H1 (cell line): ENCODE measurements at regions not wholly inside any gene's neighbourhood (a gene's known extent, or its start where the extent isn't known, plus 50 kb on each side); places are given as distances from the start of the nearest gene placed in this dataset.

Experiments used
- CTCF ChIA-PET: fragments of 300-600 bp; sonication (Branson Sonifier 250); formaldehyde crosslinking; loops from one replicate; lab custom pipeline; 2021; ENCODE audit not compliant: partially characterized antibody; lab: Charles Lee
- POLR2A ChIA-PET: fragments of 300-600 bp; sonication (Branson Sonifier 250); formaldehyde crosslinking; loops from one replicate; lab custom pipeline; 2021; ENCODE audit warnings: inconsistent platforms; ENCODE audit not compliant: partially characterized antibody; lab: Charles Lee
- DNase-seq, 2 experiments: peaks; one replicate each; pipeline versions ENCODE4 v3.0.0 to v3.0.0-alpha.2; 2010 to 2022; ENCODE audit warnings: low spot score in 2 of 2, low read depth in 1 of 2, mixed read lengths in 1 of 2
- FAIRE-seq: peaks from 2 replicates; lab custom pipeline; 2011; peaks lifted over from hg19 to GRCh38; lab: Jason Lieb, UNC
- H2AFZ ChIP-seq: 2 replicates; pipeline ENCODE4 v1.8.1; 2012; ENCODE audit warnings: low read length, inconsistent platforms
- H2AK5ac ChIP-seq: 2 replicates; pipeline ENCODE4 v1.6.1; 2013; ENCODE audit warnings: low read depth, low read length
- H2BK120ac ChIP-seq: replicated peaks from 2 replicates; pipeline ENCODE3; 2013; ENCODE audit warnings: low read depth, low read length, inconsistent platforms
- H2BK12ac ChIP-seq: 2 replicates; pipeline ENCODE4 v1.6.1; 2013; ENCODE audit warnings: low read depth, low read length
- H2BK15ac ChIP-seq: 2 replicates; pipeline ENCODE4 v1.6.1; 2013; ENCODE audit warnings: low read length
- H2BK20ac ChIP-seq: 2 replicates; pipeline ENCODE4 v1.6.1; 2013; ENCODE audit warnings: low read length
- H2BK5ac ChIP-seq: 2 replicates; pipeline ENCODE4 v1.6.1; 2013; ENCODE audit warnings: low read depth, low read length
- H3K14ac ChIP-seq: 2 replicates; pipeline ENCODE4 v1.6.1; 2013; ENCODE audit warnings: inconsistent platforms; ENCODE audit not compliant: insufficient read length
- H3K18ac ChIP-seq: 2 replicates; pipeline ENCODE4 v1.6.1; 2013; ENCODE audit warnings: low read length; ENCODE audit errors: extremely low read depth
- H3K23ac ChIP-seq: 2 replicates; pipeline ENCODE4 v1.6.1; 2013; ENCODE audit warnings: inconsistent platforms; ENCODE audit not compliant: insufficient read length
- H3K23me2 ChIP-seq: 2 replicates; pipeline ENCODE4 v1.6.1; 2013; ENCODE audit warnings: low read depth, low read length
- H3K27ac ChIP-seq: 2 replicates; pipeline ENCODE4 v1.6.1; 2011; ENCODE audit warnings: low read depth, low read length, inconsistent platforms
- H3K27me3 ChIP-seq, 4 experiments: replicated peaks in 1 of 4; 1 replicate in 1 of 4; 2 replicates in 3 of 4; pipeline versions ENCODE4 v1.6.1 to v1.8.1; 2011 to 2013; ENCODE audit warnings: low read length in 3 of 4, mild to moderate bottlenecking in 3 of 4, inconsistent platforms in 2 of 4, mixed read lengths in 2 of 4, moderate library complexity in 1 of 4; ENCODE audit not compliant: control insufficient read depth in 3 of 4, insufficient read depth in 3 of 4; ENCODE audit errors: extremely low read depth in 1 of 4
- H3K36me3 ChIP-seq, 4 experiments: 2 replicates each; pipeline versions ENCODE4 v1.6.1 to v1.8.1; 2011 to 2013; ENCODE audit warnings: mild to moderate bottlenecking in 4 of 4, low read length in 3 of 4, moderate library complexity in 2 of 4, control low read depth in 1 of 4, inconsistent platforms in 1 of 4; ENCODE audit not compliant: insufficient read depth in 4 of 4, control insufficient read depth in 2 of 4
- H3K4ac ChIP-seq: replicated peaks from 2 replicates; pipeline ENCODE3; 2013; ENCODE audit warnings: low read length, low read depth, mixed read lengths, inconsistent platforms; ENCODE audit not compliant: insufficient read length
- H3K4me1 ChIP-seq, 4 experiments: replicated peaks in 1 of 4; 1 replicate in 1 of 4; 2 replicates in 3 of 4; pipeline versions ENCODE4 v1.6.1 to v1.8.1; 2011 to 2013; ENCODE audit warnings: low read length in 3 of 4, inconsistent platforms in 2 of 4, mixed read lengths in 1 of 4; ENCODE audit not compliant: insufficient read depth in 4 of 4, control insufficient read depth in 3 of 4
- H3K4me2 ChIP-seq, 2 experiments: 2 replicates each; pipeline versions ENCODE4 v1.6.1 to v1.8.1; 2011 to 2013; ENCODE audit warnings: low read depth in 2 of 2, low read length in 2 of 2, control low read depth in 1 of 2, inconsistent platforms in 1 of 2, mild to moderate bottlenecking in 1 of 2; ENCODE audit not compliant: insufficient read depth in 1 of 2
- H3K4me3 ChIP-seq, 4 experiments: fragments of 200-600, 300-600 bp in 1 of 4; sonication (generic), shearing (Covaris generic), sonication (Bioruptor Twin) in 1 of 4; 2 replicates each; pipeline versions ENCODE4 v1.5.1 to v1.8.1; 2011 to 2016; ENCODE audit warnings: low read length in 4 of 4, low read depth in 3 of 4, control low read depth in 2 of 4, inconsistent platforms in 2 of 4, mild to moderate bottlenecking in 2 of 4, mixed read lengths in 1 of 4, moderate library complexity in 1 of 4; ENCODE audit not compliant: insufficient read depth in 2 of 4; ENCODE audit errors: extremely low read depth in 1 of 4
- H3K56ac ChIP-seq: replicated peaks from 2 replicates; pipeline ENCODE3; 2013; ENCODE audit warnings: low read depth, mild to moderate bottlenecking, mixed read lengths, low read length, inconsistent platforms; ENCODE audit not compliant: insufficient read length
- H3K79me1 ChIP-seq: 2 replicates; pipeline ENCODE4 v1.6.1; 2013; ENCODE audit warnings: low read depth, low read length, control low read depth
- H3K79me2 ChIP-seq, 2 experiments: 2 replicates each; pipeline versions ENCODE4 v1.6.1 to v1.8.1; 2012 to 2013; ENCODE audit warnings: low read length in 2 of 2, mild to moderate bottlenecking in 2 of 2, inconsistent platforms in 1 of 2; ENCODE audit not compliant: insufficient read depth in 2 of 2, control insufficient read depth in 1 of 2
- H3K9ac ChIP-seq, 4 experiments: replicated peaks in 1 of 4; 1 replicate in 1 of 4; 2 replicates in 3 of 4; pipeline versions ENCODE4 v1.6.1 to v1.8.1; 2011 to 2013; ENCODE audit warnings: low read depth in 3 of 4, low read length in 3 of 4, control low read depth in 2 of 4, mild to moderate bottlenecking in 2 of 4, moderate library complexity in 2 of 4, inconsistent platforms in 1 of 4; ENCODE audit errors: extremely low read depth in 1 of 4
- H3K9me3 ChIP-seq, 2 experiments: 2 replicates each; pipeline versions ENCODE4 v1.6.1 to v1.8.1; 2012 to 2013; ENCODE audit warnings: mild to moderate bottlenecking in 2 of 2, moderate library complexity in 2 of 2, control low read depth in 1 of 2, inconsistent platforms in 1 of 2, low read depth in 1 of 2, low read length in 1 of 2, mixed read lengths in 1 of 2; ENCODE audit not compliant: insufficient read depth in 2 of 2
- H4K20me1 ChIP-seq, 2 experiments: replicated peaks in 1 of 2; 2 replicates each; pipeline versions ENCODE3 to v1.8.1; 2011 to 2013; ENCODE audit warnings: inconsistent platforms in 2 of 2, low read length in 2 of 2, mild to moderate bottlenecking in 1 of 2; ENCODE audit not compliant: insufficient read depth in 2 of 2, control insufficient read depth in 1 of 2
- H4K5ac ChIP-seq: 2 replicates; pipeline ENCODE4 v1.6.1; 2013; ENCODE audit warnings: low read length, low read depth, mixed read lengths, inconsistent platforms; ENCODE audit not compliant: insufficient read length
- H4K8ac ChIP-seq: 2 replicates; pipeline ENCODE4 v1.8.0; 2013; ENCODE audit warnings: mild to moderate bottlenecking, moderate library complexity, low read length, inconsistent platforms; ENCODE audit not compliant: insufficient read depth; ENCODE audit errors: extremely low read depth
- H4K91ac ChIP-seq: replicated peaks from 2 replicates; pipeline ENCODE3; 2013; ENCODE audit warnings: low read length, mixed read lengths, inconsistent platforms; ENCODE audit not compliant: insufficient read length
- CBX5 ChIP-seq: fragments of 300-800, 300-1000 bp; sonication (generic); IDR thresholded peaks from 2 replicates; pipeline ENCODE4 v1.7.1; 2016; ENCODE audit warnings: antibody characterized with exemption, low read length, low read depth
- JUND ChIP-seq: IDR thresholded peaks from 2 replicates; pipeline ENCODE4 v1.6.1; 2011; ENCODE audit warnings: mild to moderate bottlenecking, improper control_type of control experiment, low read length
- NRF1 ChIP-seq: IDR thresholded peaks from 2 replicates; pipeline ENCODE4 v1.6.1; 2011; ENCODE audit warnings: mild to moderate bottlenecking, low read depth, low read length, improper control_type of control experiment
- SP1 ChIP-seq: IDR thresholded peaks from 2 replicates; pipeline ENCODE4 v1.6.1; 2011; ENCODE audit warnings: low read depth, low read length
- SRF ChIP-seq: IDR thresholded peaks from 2 replicates; pipeline ENCODE4 v1.6.1; 2011; ENCODE audit warnings: mild to moderate bottlenecking, low read depth, low read length, moderate library complexity
- WGBS, 2 experiments: shearing (Covaris generic) in 1 of 2; methylation state at CpG; one replicate each; pipeline versions ENCODE4 v1.1.6 to v1.1.7; 2013 to 2015; ENCODE audit warnings: low lambda C conversion rate in 2 of 2, mixed read lengths in 2 of 2, inconsistent platforms in 1 of 2, low coverage in 1 of 2, missing lambda C conversion rate in 1 of 2; ENCODE audit not compliant: insufficient replicate concordance in 2 of 2, insufficient coverage in 1 of 2, insufficient read length in 1 of 2; ENCODE audit errors: extremely low coverage in 1 of 2, missing lambda C conversion rate in 1 of 2; 5-methylcytosine and 5-hydroxymethylcytosine counted together

- Histone ChIP-seq H2BK5ac (no peak overlapping the region), H3K4ac (no peak overlapping the region), H3K23me2 (no peaks in the 10 kb centered on the region), H3K4me2 (no peak overlapping the region), H2BK15ac (no peak overlapping the region), H3K79me1 (no peaks in the 10 kb centered on the region), H4K5ac (no peak overlapping the region), H3K79me2 (no peaks in the 10 kb centered on the region), H4K8ac (no peak overlapping the region), H3K27ac (no peak overlapping the region), H2AFZ (no peak overlapping the region), H3K9ac (no peak overlapping the region), H3K36me3 (no peaks in the 10 kb centered on the region), H2AK5ac (no peak overlapping the region), H3K23ac (no peak overlapping the region), H4K91ac (no peak overlapping the region), H4K20me1 (no peaks in the 10 kb centered on the region), H3K4me1 (no peaks in the 10 kb centered on the region), H2BK120ac (no peak overlapping the region), H3K27me3 (no peaks in the 10 kb centered on the region), H3K18ac (no peak overlapping the region), H3K56ac (no peak overlapping the region), H3K9me3 (no peaks in the 10 kb centered on the region; a peak in 1 of 4 replicates), H3K4me3 (no peak overlapping the region), H3K14ac (no peak overlapping the region), H2BK12ac (no peak overlapping the region), H2BK20ac (no peak overlapping the region)
- TF ChIP-seq JUND = no peak
- no peak for TF ChIP-seq SP1
- no peak for TF ChIP-seq CBX5
- TF ChIP-seq SRF = no peak
- no peak for TF ChIP-seq NRF1
- 96% methylated on average over 1 of the region's 1 CpG; no CpG with 5 or more reads in 1 of the 2 experiments for WGBS, 2 experiments
- POLR2A ChIA-PET = interaction anchor here (0.8 kb wide), 1 partner anchor 8 kb away, joined by 3 read pairs; no protein-coding TSS in a partner anchor
- CTCF ChIA-PET = no interaction called here
- DNase-seq = no peak
- FAIRE-seq = no peak
Observed at GRCh38 chr16:13587181-13587580, 332.8 kb upstream of the ERCC4 start.
